ENCODE measurements at regions not wholly inside any gene's neighbourhood (a gene's known extent, or its start where the extent isn't known, plus 50 kb on each side); places are given as distances from the start of the nearest gene placed in this dataset.

DNA sequence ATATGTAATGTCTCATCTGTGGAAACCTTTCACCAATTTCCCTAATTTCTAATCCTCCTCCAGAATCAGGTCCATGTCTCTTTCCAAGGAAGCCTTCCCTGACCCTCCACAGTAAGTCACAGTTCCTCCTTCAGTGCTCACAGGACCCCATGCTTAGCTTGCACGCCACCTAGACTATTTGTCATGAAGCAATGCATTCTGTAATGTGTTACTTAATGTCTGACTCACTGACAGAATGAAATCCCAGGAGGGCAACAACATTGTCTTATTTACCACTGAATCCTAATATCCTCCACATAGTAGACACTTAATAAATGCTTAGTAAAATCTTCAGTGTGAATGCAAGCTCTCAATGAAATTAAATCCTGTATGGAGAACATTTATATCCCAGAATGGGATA is 245.9 kb upstream of the PLD5 start:
- TF ChIP-seq EZH2 (IDR thresholded peaks at IDR 0.05; ENCODE audit: low read length, missing control alignments) (no peak), CTCF (conservative IDR thresholded peaks at IDR 0.05 in 1 of 2, IDR thresholded peaks at IDR 0.05 in 1 of 2; ENCODE audit: low read depth in 1 of 2, low read length in 2 of 2) (no peak)
